Panc1 (cell line): ENCODE measurements at regions not wholly inside any gene's neighbourhood (a gene's known extent, or its start where the extent isn't known, plus 50 kb on each side); places are given as distances from the start of the nearest gene placed in this dataset.

Source experiments
- ATAC-seq: fragments of 200-7000 bp; cut with Tn5 transposase; 2 replicates; pipeline ENCODE4 v1.9.1; 2020; ENCODE audit warnings: mild to moderate bottlenecking, moderate library complexity
- BruUV-seq: library from RNA; stranded (reverse); fragments of 400-500 nt; replicated peaks from 2 replicates; lab custom pipeline; 2021; lab: Mats Ljungman, UMichigan
- CTCF ChIA-PET: fragments of 300-600 bp; sonication (Branson Sonifier 250); formaldehyde crosslinking; loops from one replicate; lab custom pipeline; 2022; ENCODE audit warnings: antibody characterized with exemption; lab: Charles Lee
- POLR2A ChIA-PET: fragments of 300-600 bp; sonication (Branson Sonifier 250); formaldehyde crosslinking; loops from one replicate; lab custom pipeline; 2022; ENCODE audit warnings: antibody characterized with exemption; lab: Charles Lee
- DNase-seq: peaks from one replicate; pipeline ENCODE4 v3.0.0-alpha.2; 2010; ENCODE audit warnings: low read depth, low spot score
- H3K27ac ChIP-seq: 2 replicates; pipeline ENCODE4 v1.5.1; 2011; ENCODE audit warnings: mild to moderate bottlenecking, low read length, inconsistent platforms
- H3K27me3 ChIP-seq: fragments of 200-500 bp; sonication (Bioruptor generic); 2 replicates; pipeline ENCODE4 v1.6.0; 2014; ENCODE audit warnings: low read length, inconsistent platforms; ENCODE audit not compliant: control insufficient read depth, insufficient read depth
- H3K36me3 ChIP-seq: fragments of 200-500 bp; sonication (Bioruptor generic); 2 replicates; pipeline ENCODE4 v1.5.1; 2014; ENCODE audit warnings: inconsistent platforms, mild to moderate bottlenecking, low read length, moderate library complexity; ENCODE audit not compliant: control insufficient read depth, insufficient read depth
- H3K4me1 ChIP-seq: 2 replicates; pipeline ENCODE4 v1.5.1; 2011; ENCODE audit warnings: inconsistent platforms, mild to moderate bottlenecking, low read length, moderate library complexity; ENCODE audit not compliant: control insufficient read depth, insufficient read depth
- H3K4me3 ChIP-seq, 2 experiments: 2 replicates each; pipeline ENCODE4 v1.5.1; 2011 to 2012; ENCODE audit warnings: low read depth in 2 of 2, low read length in 2 of 2, mild to moderate bottlenecking in 2 of 2, inconsistent platforms in 1 of 2, moderate library complexity in 1 of 2
- H3K9me3 ChIP-seq: fragments of 200-500 bp; sonication (Bioruptor generic); 2 replicates; pipeline ENCODE4 v1.5.1; 2014; ENCODE audit warnings: low read depth, mild to moderate bottlenecking, inconsistent platforms, low read length, moderate library complexity; ENCODE audit not compliant: control insufficient read depth, insufficient read depth
- POLR2AphosphoS5 ChIP-seq: IDR thresholded peaks from 2 replicates; pipeline ENCODE4 v1.6.1; 2012; ENCODE audit warnings: mild to moderate bottlenecking, low read depth, low read length, moderate library complexity
- SIN3A ChIP-seq: IDR thresholded peaks from 2 replicates; pipeline ENCODE4 v1.6.1; 2012; ENCODE audit warnings: low read depth, mild to moderate bottlenecking, low read length, moderate library complexity, borderline replicate concordance; ENCODE audit not compliant: insufficient read depth
- TCF7L2 ChIP-seq: IDR thresholded peaks from 2 replicates; pipeline ENCODE4 v1.6.1; 2011; ENCODE audit warnings: mild to moderate bottlenecking, low read depth, low read length, inconsistent platforms
- in situ Hi-C: cut with HindIII; loops from 2 replicates; pipeline ENCODE4 v1.10.0; 2016; ENCODE audit warnings: low sequenced_read_pairs, low pct_unique_long_range_greater_than_20kb
- intact Hi-C: fragments of 100-400 bp; cut with micrococcal nuclease; formaldehyde crosslinking; loops from one replicate; pipeline ENCODE4 v1.10.0; 2022; ENCODE audit not compliant: unreplicated experiment
- TF ChIP-seq, protein P1 (sequence below): fragments of 450-650 bp; IDR thresholded peaks from 2 replicates; pipeline ENCODE4 v1.5.1; 2017; ENCODE audit warnings: mild to moderate bottlenecking
- TF ChIP-seq, protein P2 (sequence below), 2 experiments: IDR thresholded peaks; 2 replicates each; pipeline ENCODE4 v1.6.1; 2011 to 2012; ENCODE audit warnings: low read depth in 2 of 2, control low read depth in 1 of 2, low read length in 1 of 2, mild to moderate bottlenecking in 1 of 2, moderate library complexity in 1 of 2; ENCODE audit not compliant: insufficient read depth in 1 of 2

DNA sequence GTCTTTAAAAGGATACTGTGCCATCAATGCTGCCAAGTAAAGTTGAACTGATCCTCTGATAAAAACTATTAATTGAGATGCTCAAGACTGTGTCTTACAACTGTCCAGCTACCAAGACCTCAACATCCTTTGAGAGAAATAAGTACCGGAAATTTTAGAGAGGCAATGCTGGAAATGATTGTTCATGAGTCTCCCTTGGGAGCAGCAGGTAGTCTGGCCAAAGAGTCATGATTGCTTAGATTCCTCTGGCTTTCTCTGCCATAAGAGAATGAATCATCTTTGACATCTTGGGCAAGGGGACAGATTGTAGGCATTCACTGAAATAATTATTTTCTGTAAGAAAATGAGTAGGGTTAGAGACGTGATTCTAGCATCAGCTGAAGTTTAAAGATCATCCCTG, 466.6 kb upstream of the DAB2 start:
- Histone ChIP-seq H3K4me3 (no peak overlapping the region), H3K4me1 (no peaks in the 10 kb centered on the region), H3K36me3 (no peaks in the 10 kb centered on the region), H3K27me3 (no peaks in the 10 kb centered on the region), H3K27ac (no peak overlapping the region), H3K9me3 (no peaks in the 10 kb centered on the region)
- ChIA-PET CTCF (no interaction called here), POLR2A (no interaction called here)
- intact Hi-C loops (no loop called here), in situ Hi-C loops (no loop called here)
- TF ChIP-seq POLR2AphosphoS5 (no peak), SIN3A (no peak), TCF7L2 (no peak)
- TF ChIP-seq, protein P1, sequence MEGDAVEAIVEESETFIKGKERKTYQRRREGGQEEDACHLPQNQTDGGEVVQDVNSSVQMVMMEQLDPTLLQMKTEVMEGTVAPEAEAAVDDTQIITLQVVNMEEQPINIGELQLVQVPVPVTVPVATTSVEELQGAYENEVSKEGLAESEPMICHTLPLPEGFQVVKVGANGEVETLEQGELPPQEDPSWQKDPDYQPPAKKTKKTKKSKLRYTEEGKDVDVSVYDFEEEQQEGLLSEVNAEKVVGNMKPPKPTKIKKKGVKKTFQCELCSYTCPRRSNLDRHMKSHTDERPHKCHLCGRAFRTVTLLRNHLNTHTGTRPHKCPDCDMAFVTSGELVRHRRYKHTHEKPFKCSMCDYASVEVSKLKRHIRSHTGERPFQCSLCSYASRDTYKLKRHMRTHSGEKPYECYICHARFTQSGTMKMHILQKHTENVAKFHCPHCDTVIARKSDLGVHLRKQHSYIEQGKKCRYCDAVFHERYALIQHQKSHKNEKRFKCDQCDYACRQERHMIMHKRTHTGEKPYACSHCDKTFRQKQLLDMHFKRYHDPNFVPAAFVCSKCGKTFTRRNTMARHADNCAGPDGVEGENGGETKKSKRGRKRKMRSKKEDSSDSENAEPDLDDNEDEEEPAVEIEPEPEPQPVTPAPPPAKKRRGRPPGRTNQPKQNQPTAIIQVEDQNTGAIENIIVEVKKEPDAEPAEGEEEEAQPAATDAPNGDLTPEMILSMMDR, result no peak
- TF ChIP-seq, protein P2, sequence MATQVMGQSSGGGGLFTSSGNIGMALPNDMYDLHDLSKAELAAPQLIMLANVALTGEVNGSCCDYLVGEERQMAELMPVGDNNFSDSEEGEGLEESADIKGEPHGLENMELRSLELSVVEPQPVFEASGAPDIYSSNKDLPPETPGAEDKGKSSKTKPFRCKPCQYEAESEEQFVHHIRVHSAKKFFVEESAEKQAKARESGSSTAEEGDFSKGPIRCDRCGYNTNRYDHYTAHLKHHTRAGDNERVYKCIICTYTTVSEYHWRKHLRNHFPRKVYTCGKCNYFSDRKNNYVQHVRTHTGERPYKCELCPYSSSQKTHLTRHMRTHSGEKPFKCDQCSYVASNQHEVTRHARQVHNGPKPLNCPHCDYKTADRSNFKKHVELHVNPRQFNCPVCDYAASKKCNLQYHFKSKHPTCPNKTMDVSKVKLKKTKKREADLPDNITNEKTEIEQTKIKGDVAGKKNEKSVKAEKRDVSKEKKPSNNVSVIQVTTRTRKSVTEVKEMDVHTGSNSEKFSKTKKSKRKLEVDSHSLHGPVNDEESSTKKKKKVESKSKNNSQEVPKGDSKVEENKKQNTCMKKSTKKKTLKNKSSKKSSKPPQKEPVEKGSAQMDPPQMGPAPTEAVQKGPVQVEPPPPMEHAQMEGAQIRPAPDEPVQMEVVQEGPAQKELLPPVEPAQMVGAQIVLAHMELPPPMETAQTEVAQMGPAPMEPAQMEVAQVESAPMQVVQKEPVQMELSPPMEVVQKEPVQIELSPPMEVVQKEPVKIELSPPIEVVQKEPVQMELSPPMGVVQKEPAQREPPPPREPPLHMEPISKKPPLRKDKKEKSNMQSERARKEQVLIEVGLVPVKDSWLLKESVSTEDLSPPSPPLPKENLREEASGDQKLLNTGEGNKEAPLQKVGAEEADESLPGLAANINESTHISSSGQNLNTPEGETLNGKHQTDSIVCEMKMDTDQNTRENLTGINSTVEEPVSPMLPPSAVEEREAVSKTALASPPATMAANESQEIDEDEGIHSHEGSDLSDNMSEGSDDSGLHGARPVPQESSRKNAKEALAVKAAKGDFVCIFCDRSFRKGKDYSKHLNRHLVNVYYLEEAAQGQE (IDR thresholded peaks at IDR 0.05; ENCODE audit: insufficient read depth in 1 of 2, low read depth in 2 of 2, low read length in 1 of 2), result no peak
- ATAC-seq (no peak), DNase-seq (no peak)
- BruUV-seq, result no TSS peak

DNA sequence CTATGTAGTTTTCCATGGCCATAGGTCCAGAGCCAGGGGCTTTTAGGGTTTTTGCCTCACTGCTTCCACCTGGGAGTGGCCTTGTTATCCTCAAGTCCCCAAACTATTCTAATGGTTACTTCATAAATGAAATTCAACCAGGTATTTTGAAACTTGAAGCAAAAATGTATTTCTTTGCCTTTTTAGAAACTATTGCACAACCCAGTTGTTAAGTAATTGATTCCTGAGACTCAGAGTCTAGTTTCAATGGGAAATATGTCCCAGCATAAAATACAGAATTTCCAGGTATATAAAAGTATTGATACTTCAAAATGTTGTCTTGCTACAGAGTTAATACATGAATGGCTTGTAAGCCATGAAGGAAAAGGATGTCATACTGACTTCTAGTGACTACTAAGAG, 456.2 kb upstream of the DAB2 start:
- DNase-seq (no peak), ATAC-seq (no peak)
- Histone ChIP-seq H3K9me3 (no peaks in the 10 kb centered on the region), H3K36me3 (no peaks in the 10 kb centered on the region), H3K4me3 (no peak overlapping the region), H3K4me1 (no peaks in the 10 kb centered on the region), H3K27ac (no peak overlapping the region), H3K27me3 (no peaks in the 10 kb centered on the region)
- BruUV-seq, result no TSS peak
- ChIA-PET POLR2A (no interaction called here), CTCF (no interaction called here)
- in situ Hi-C loops, result no loop called here
- TF ChIP-seq, protein P2 (IDR thresholded peaks at IDR 0.05; ENCODE audit: insufficient read depth in 1 of 2, low read depth in 2 of 2, low read length in 1 of 2), result no peak
- TF ChIP-seq, protein P1, result no peak
- TF ChIP-seq TCF7L2 (no peak), POLR2AphosphoS5 (no peak), SIN3A (no peak)
- intact Hi-C loops, result no loop called here
